ENCODE measurements at regions not wholly inside any gene's neighbourhood (a gene's known extent, or its start where the extent isn't known, plus 50 kb on each side); places are given as distances from the start of the nearest gene placed in this dataset.
"Not testable (repeated sequence)": the region's sequence is repeated elsewhere in the genome, so short reads cannot be mapped to it uniquely, and the experiment has no call there.

- DNase-seq (ENCODE audit: low spot score) = no peak
Measured at GRCh38 chr3:77707281-77707680, 667.4 kb downstream of the ROBO2 start.

DNA sequence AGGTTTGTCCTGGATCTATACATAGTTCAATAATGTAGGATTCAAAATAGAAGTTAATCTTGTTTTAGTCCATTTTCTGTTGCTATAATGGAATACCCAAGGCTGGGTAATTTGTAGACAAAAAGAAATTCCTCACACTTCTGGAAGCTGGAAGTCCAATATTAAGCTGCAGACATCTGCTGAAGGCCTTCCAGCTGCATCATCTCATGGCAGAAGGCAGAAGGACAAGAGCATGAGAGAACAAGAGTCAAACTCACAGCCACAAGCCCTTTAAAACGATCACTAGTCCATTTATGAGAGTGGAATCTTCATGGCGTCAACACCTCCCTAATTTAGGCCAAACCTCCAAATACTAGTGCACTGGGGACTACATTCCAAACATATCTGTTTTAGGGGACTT lies 669.3 kb downstream of the ROBO2 start:
- DNase-seq (ENCODE audit: low spot score) = no peak

- no peak for DNase-seq (ENCODE audit: low spot score)
Measured at GRCh38 chr3:77718311-77718710, 678.4 kb downstream of the ROBO2 start.

DNA sequence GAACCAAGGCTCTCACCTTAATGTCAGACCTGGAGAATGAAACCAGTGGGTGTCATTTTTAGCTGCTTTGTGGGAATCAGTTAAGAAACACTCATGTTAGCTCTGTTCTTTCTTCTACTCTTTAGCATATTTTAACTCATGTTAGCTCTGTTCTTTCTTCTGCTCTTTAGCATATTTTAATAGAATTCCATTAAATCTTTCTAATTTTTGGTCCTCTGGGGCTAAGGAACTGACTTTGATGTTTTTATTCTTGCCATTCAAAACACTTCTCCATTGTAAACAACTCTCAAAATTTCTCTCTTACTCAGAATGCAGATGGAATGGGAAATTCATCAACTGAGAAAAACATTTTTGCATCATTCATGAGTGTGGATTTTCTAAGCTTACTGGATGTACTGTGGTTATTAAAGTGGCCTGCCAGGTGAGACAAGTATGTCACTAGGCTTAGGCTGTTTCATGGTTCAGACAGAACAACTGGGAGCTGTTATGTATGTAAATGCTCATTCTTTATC lies 680.6 kb downstream of the ROBO2 start:
- no peak for DNase-seq (ENCODE audit: low spot score)

- DNase-seq (ENCODE audit: low spot score) = no peak
Measured at GRCh38 chr3:77726517-77726916, 686.6 kb downstream of the ROBO2 start.

GRCh38 chr3:77746048-77746447 lies 706.1 kb downstream of the ROBO2 start:
- DNase-seq (ENCODE audit: low spot score) = no peak

- no peak for DNase-seq (ENCODE audit: low spot score)
Measured at GRCh38 chr3:77746892-77747291, 707.0 kb downstream of the ROBO2 start.

DNA sequence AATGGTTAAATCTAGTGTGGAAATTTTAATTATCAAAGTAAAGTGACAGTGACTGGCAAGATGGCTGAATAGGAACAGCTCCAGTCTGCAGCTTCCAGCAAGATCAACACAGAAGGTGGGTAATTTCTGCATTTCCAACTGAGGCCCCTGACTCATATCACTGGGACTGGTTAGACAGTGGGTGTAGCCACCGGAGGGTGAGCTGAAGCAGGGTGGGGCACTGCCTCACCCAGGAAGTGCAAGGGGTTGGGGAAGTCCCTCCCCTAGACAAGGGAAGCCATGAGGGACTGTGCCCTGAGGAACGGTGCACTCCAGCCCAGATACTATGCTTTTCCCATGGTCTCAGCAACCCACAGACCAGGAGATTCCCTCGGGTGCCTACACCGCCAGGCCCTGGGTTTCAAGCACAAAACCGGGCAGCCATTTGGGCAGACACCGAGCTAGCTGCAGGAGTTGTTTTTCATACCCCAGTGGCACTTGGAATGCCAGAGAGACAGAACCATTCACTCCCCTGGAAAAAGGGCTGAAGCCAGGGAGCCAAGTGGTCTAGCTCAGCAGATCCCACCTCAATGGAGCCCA lies 716.6 kb downstream of the ROBO2 start:
- DNase-seq (ENCODE audit: low spot score) = not testable (repeated sequence)

DNA sequence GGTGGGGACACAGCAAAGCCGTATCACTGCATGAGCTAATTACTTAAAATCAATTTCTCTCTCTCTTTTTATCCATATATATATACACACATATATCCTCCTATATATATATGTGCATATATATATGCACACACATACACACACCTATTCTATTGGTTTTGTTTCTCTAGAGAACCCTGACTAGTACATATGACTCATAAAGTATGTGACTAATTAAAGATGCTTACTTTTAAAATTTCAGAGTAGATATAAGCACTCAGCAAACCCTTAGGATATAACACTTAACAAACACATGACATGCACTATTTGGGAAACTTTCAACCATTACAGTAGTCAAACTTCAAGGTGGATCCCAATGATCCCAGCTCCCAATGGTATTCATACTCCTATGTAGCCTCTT lies 732.6 kb downstream of the ROBO2 start:
- no peak for DNase-seq (ENCODE audit: low spot score)

DNA sequence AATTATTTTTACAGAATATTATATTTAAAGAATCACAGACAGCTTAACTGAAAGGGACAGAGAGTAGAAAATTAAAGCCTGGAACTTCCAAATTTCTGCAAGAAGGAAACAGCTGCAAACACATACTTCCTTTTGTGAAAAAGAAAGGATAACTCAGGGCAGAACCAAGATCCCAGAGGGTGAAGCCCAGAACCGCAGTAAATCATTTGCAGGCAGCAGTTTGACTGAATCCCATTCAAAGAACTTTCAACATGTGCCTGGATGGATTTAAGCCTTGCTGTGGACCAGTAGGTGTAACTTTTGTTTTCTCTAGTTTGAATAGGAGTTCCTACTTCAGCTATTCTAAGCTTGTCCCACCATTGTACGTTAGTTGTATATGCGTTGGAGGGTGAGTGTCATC lies 733.2 kb downstream of the ROBO2 start:
- DNase-seq (ENCODE audit: low spot score) = no peak

- no peak for DNase-seq (ENCODE audit: low spot score)
Measured at GRCh38 chr3:77780278-77780996, 740.5 kb downstream of the ROBO2 start.

- DNase-seq (ENCODE audit: low spot score) = no peak
Measured at GRCh38 chr3:77786216-77786615, 746.3 kb downstream of the ROBO2 start.

DNA sequence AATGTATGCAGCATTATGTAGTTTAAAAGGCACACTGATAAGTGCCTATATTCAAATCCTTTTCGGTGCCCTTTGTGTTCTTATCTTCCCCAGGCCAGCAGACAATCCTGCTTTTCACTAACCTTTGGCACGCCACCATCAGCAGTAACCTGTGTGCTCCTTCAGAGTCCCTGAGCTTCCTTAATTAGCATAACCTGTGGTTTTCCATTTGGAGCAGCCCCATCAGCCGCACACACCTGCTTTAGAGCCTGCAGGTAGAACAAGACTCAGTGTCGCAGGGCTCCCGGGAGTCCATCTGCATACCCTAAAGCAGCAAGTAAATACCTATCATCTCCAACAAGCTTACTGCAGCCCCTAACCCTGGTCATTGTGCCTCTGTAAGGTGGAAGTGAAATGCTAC lies 755.1 kb downstream of the ROBO2 start:
- no peak for DNase-seq (ENCODE audit: low spot score)

GRCh38 chr3:77799278-77799677 lies 759.4 kb downstream of the ROBO2 start:
- DNase-seq (ENCODE audit: low spot score) = no peak

GRCh38 chr3:77800893-77801292 lies 761.0 kb downstream of the ROBO2 start:
- no peak for DNase-seq (ENCODE audit: low spot score)

DNA sequence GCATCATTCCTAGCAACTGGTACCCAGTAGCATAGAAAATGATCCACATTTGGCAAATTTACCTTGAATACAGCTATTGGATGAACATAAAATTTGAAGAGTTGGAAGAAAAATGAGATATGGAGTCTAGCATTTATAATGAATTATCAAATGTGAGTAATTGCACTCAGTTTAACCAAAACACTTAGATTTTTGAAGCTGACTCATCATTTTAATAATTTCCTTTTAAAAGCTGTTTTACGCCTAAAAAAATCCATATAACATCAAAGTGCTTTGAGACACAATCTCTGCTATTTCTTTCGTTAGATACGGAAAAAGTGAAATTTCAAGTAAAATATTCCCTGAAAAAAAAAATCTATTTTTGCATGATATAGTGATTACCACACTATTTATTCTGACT lies 767.4 kb downstream of the ROBO2 start:
- no peak for DNase-seq (ENCODE audit: low spot score)

DNA sequence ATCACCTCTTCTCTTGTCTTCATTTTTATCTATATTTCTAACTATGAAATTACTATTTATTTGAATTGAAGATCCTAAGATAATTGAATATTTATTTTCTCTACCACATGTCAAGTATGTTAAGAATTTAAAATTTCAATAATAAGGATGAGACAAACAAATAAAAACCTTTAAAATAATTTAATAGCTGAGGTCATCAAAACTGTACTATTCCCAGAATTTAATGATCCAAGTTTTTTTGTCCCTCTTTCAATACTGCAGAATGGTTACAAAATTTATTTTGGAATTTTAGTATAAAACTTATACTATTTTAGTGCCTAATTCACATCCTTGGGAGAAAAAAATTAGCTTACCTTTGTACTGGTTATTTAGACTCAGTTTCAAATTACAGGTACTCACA lies 774.9 kb downstream of the ROBO2 start:
- no peak for DNase-seq (ENCODE audit: low spot score)

- no peak for DNase-seq (ENCODE audit: low spot score)
Measured at GRCh38 chr3:77815467-77815866, 775.6 kb downstream of the ROBO2 start.

DNA sequence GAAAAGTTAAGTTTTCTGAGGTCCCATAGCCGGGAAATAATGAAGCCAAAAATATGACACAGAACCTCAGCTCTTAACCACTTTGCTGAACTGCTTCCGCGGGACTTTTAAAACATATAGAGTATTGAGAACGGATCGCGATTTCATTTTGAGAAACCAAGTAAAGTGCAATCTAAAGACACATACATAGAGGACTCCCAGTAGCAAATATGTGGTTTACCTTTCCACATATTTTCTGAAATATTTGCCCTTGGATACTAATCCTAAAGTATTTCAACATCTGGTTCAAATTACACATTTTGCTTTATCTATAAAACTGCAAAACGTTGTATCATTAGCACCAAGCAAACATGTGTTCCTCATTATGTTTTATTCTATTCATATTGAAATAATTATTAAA lies 776.5 kb downstream of the ROBO2 start:
- no peak for DNase-seq (ENCODE audit: low spot score)

GRCh38 chr3:77825001-77825827 lies 785.3 kb downstream of the ROBO2 start:
- DNase-seq (ENCODE audit: low spot score) = no peak

DNA sequence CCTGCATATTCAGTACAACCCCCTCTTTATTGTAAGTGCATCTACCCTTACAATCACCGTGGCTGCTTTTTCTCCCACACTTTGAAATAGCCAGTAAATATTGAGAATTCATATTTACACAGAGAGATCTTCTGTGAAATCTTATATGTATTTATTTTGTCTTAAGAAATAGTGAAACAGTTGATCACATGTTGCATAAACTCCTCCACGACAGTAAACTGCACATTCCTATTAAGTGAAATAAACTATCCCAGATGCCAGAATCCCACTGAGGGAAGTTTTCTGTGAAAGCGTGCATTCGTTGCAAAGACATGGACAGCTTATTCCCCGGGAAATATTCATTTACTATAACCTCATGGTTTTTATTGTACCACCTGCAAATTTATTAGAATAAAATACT lies 796.0 kb downstream of the ROBO2 start:
- DNase-seq (ENCODE audit: low spot score) = no peak

DNA sequence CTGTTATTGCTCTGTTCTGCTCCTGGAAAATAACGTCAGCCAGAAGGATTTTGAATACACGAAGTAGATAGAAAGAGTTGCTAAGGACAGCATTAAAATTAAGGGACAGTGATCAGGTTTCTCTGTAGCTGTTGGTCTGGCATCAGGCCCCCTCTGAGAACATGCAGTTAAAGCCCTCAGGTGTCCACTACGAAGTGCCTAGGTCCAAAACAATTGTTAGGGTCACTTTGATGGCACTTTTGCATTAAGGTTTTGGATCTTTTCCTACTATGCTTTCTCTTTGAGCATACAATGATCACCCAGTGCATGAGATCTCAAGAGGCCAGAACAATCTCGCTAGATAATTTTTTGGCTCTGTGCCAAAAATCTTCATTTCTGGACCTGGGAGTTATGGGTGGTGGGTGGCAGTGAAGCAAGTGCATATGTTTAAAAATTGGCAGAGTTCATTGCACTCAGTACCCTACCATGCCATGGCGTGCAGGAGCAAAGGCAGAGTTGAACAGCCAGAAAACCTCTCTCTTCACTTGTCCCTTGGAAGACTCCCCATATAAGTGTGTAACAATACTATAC lies 797.6 kb downstream of the ROBO2 start:
- DNase-seq (ENCODE audit: low spot score) = no peak

- DNase-seq (ENCODE audit: low spot score) = no peak
Measured at GRCh38 chr3:77859156-77859555, 819.3 kb downstream of the ROBO2 start.
